Liver (tissue), 8 donors: ENCODE measurements at regions not wholly inside any gene's neighbourhood (a gene's known extent, or its start where the extent isn't known, plus 50 kb on each side); places are given as distances from the start of the nearest gene placed in this dataset.
A peak's percentile ranks its signal among the peaks of the same experiment; 100 is the strongest.

Experiments
- DNase-seq: peaks from one replicate; pipeline ENCODE4 v3.0.0-alpha.2; 2017; ENCODE audit warnings: low spot score
- H3K27ac ChIP-seq, 2 donors: one replicate each; pipeline ENCODE4 v1.7.0; 2013; ENCODE audit warnings: inconsistent platforms in 2 of 2, low read length in 2 of 2, control low read depth in 1 of 2, low read depth in 1 of 2, mild to moderate bottlenecking in 1 of 2
- H3K27me3 ChIP-seq, 4 donors: one replicate each; pipeline versions ENCODE4 v1.6.1 to v1.7.0; 2013; ENCODE audit warnings: low read length in 3 of 4, inconsistent platforms in 1 of 4, mild to moderate bottlenecking in 1 of 4, moderate library complexity in 1 of 4; ENCODE audit not compliant: control insufficient read depth in 4 of 4, insufficient read depth in 4 of 4
- H3K36me3 ChIP-seq, 4 donors: one replicate each; pipeline versions ENCODE4 v1.6.1 to v1.7.0; 2013; ENCODE audit warnings: low read length in 3 of 4, mild to moderate bottlenecking in 3 of 4, low read depth in 1 of 4, moderate library complexity in 1 of 4; ENCODE audit not compliant: control insufficient read depth in 4 of 4, insufficient read depth in 3 of 4
- H3K4me1 ChIP-seq, 4 donors: one replicate each; pipeline versions ENCODE4 v1.6.1 to v1.7.0; 2013; ENCODE audit warnings: low read length in 3 of 4, mild to moderate bottlenecking in 3 of 4, moderate library complexity in 1 of 4; ENCODE audit not compliant: control insufficient read depth in 4 of 4, insufficient read depth in 4 of 4
- H3K4me3 ChIP-seq, 3 donors: one replicate each; pipeline versions ENCODE4 v1.6.1 to v1.7.0; 2013; ENCODE audit warnings: low read length in 3 of 3, control low read depth in 1 of 3, low read depth in 1 of 3, mild to moderate bottlenecking in 1 of 3
- H3K9ac ChIP-seq, 2 donors: one replicate each; pipeline ENCODE4 v1.7.0; 2013; ENCODE audit warnings: low read length in 2 of 2, mild to moderate bottlenecking in 2 of 2, moderate library complexity in 2 of 2, control low read depth in 1 of 2, low read depth in 1 of 2
- H3K9me3 ChIP-seq, 4 donors: one replicate each; pipeline versions ENCODE4 v1.6.1 to v1.7.0; 2013; ENCODE audit warnings: low read length in 3 of 4; ENCODE audit not compliant: control insufficient read depth in 4 of 4
- EGR1 ChIP-seq, 2 donors: IDR thresholded peaks; 2 replicates each; pipeline ENCODE4 v1.6.1; 2016 to 2018; ENCODE audit warnings: antibody characterized with exemption in 2 of 2, low read depth in 2 of 2
- FOXA1 ChIP-seq: IDR thresholded peaks from 2 replicates; pipeline ENCODE4 v1.6.1; 2016; ENCODE audit warnings: antibody characterized with exemption
- FOXA2 ChIP-seq: IDR thresholded peaks from 2 replicates; pipeline ENCODE4 v1.6.1; 2016; ENCODE audit warnings: antibody characterized with exemption
- GABPA ChIP-seq, 2 donors: IDR thresholded peaks in 1 of 2; conservative IDR thresholded peaks in 1 of 2; 2 replicates each; pipeline ENCODE4 v1.6.1; 2016; ENCODE audit warnings: antibody characterized with exemption in 2 of 2, mild to moderate bottlenecking in 1 of 2, moderate library complexity in 1 of 2
- HNF4A ChIP-seq, 2 donors: conservative IDR thresholded peaks; 2 replicates each; pipeline ENCODE4 v1.6.1; 2016; ENCODE audit warnings: antibody characterized with exemption in 2 of 2, mild to moderate bottlenecking in 2 of 2
- HNF4G ChIP-seq: IDR thresholded peaks from 2 replicates; pipeline ENCODE4 v1.6.1; 2016; ENCODE audit warnings: antibody characterized with exemption
- JUND ChIP-seq, 2 donors: IDR thresholded peaks; 2 replicates each; pipeline ENCODE4 v1.6.1; 2016; ENCODE audit warnings: antibody characterized with exemption in 2 of 2
- NR2F2 ChIP-seq: IDR thresholded peaks from 2 replicates; pipeline ENCODE4 v1.6.1; 2016; ENCODE audit warnings: antibody characterized with exemption
- RAD21 ChIP-seq, 2 donors: IDR thresholded peaks; 2 replicates each; pipeline ENCODE4 v1.6.1; 2016; ENCODE audit warnings: antibody characterized with exemption in 2 of 2, mild to moderate bottlenecking in 2 of 2
- RXRA ChIP-seq, 2 donors: IDR thresholded peaks; 2 replicates each; pipeline ENCODE4 v1.6.1; 2017 to 2018; ENCODE audit warnings: antibody characterized with exemption in 2 of 2, mild to moderate bottlenecking in 1 of 2
- SP1 ChIP-seq: IDR thresholded peaks from 2 replicates; pipeline ENCODE4 v1.6.1; 2018; ENCODE audit warnings: antibody characterized with exemption, mild to moderate bottlenecking
- TAF1 ChIP-seq: conservative IDR thresholded peaks from 2 replicates; pipeline ENCODE4 v1.6.1; 2016; ENCODE audit warnings: antibody characterized with exemption, mild to moderate bottlenecking
- YY1 ChIP-seq: IDR thresholded peaks from 2 replicates; pipeline ENCODE4 v1.6.1; 2016; ENCODE audit warnings: antibody characterized with exemption, mild to moderate bottlenecking
- WGBS: extraction: QIAGEN DNeasy Blood & Tissue Kit; methylation state at CpG from one replicate; pipeline ENCODE4 v1.1.7; 2013; 5-methylcytosine and 5-hydroxymethylcytosine counted together
- TF ChIP-seq, protein P1 (sequence below): IDR thresholded peaks from 2 replicates; pipeline ENCODE4 v1.6.1; 2016; ENCODE audit warnings: antibody characterized with exemption
- TF ChIP-seq, protein P2 (sequence below): IDR thresholded peaks from 2 replicates; pipeline ENCODE4 v1.6.1; 2016; ENCODE audit warnings: antibody characterized with exemption, mild to moderate bottlenecking
- TF ChIP-seq, protein P3 (sequence below): IDR thresholded peaks from 2 replicates; pipeline ENCODE4 v1.6.1; 2016; ENCODE audit warnings: antibody characterized with exemption
- TF ChIP-seq, protein P4 (sequence below): fragments of 150-350 bp; IDR thresholded peaks from 2 replicates; pipeline ENCODE4 v1.5.1; 2017; ENCODE audit warnings: improper control_type of control experiment, low read depth, low read length; ENCODE audit not compliant: missing input control
- TF ChIP-seq, protein P5 (sequence below): IDR thresholded peaks from 2 replicates; pipeline ENCODE4 v1.6.1; 2016; ENCODE audit warnings: antibody characterized with exemption
- donor health status: healthy.
- donor health status: healthy.
- donor health status: healthy.
- donor health status: healthy.
- donor health status: healthy.

DNA sequence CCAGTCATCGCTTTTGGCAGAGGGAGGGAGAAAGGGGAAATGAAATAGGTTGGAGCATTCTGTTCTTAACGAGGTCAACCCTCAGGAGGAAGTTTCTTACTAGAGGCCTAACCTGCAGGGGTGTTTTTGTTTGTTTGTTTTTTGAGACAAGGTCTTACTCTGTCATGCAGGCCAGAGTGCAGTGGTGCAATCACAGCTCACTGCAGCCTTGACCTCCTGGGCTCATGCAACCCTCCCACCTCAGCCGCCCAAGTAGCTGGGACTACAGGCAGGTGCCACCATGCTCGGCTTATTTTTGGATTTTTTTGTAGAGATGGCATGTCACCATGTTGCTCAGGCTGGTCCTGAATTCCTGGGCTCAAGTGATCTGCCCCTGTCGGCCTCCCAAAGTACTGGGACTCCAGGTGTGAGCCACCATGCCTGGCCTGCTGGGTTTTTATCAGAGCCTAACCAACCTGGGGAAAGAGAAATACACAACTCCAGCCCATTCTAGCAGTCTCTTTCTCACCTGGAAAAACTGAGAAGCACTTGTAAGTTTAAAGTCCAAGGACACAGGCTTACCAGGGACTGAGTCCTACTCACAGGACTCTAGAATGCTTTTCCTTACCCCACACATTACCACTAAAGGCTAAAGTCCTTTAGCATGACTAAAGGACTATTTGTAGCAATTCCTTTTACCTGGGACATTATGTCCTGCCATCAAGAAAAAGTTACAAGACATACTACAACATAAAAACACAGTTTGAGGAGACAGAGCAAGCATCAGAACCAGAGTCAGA lies 101.0 kb upstream of the EGFR start:
- H3K36me3 ChIP-seq: no peaks in the 10 kb centered on the region
- no peaks in the 10 kb centered on the region for H3K9me3 ChIP-seq
- DNase-seq: no peak
- no peak overlapping the region for H3K4me3 ChIP-seq
- WGBS: 43% methylated on average over 5 of the region's 5 CpGs
- H3K27me3 ChIP-seq: no peaks in the 10 kb centered on the region
- H3K9ac ChIP-seq: no peak overlapping the region
- H3K4me1 ChIP-seq: peaks cover 4 to 25% (median 21%) of the 10 kb centered on the region in 4 donors
- TF ChIP-seq GABPA (IDR thresholded peaks at IDR 0.05 in 1 of 2, conservative IDR thresholded peaks at IDR 0.05 in 1 of 2) (no peak), RAD21 (IDR thresholded peaks at IDR 0.05) (peak in 1 of 2 donors; percentile 40), YY1 (peak; percentile 75), NR2F2 (peak; percentile 57), JUND (IDR thresholded peaks at IDR 0.05) (peak; percentile 16 to 68), TAF1 (no peak), SP1 (peak; percentile 74), RXRA (IDR thresholded peaks at IDR 0.05) (peak; percentile 76 to 90), EGR1 (IDR thresholded peaks at IDR 0.05; ENCODE audit: low read depth in 2 of 2) (no peak), FOXA1 (no peak), FOXA2 (peak; percentile 35), HNF4G (no peak), HNF4A (conservative IDR thresholded peaks at IDR 0.05) (peak; percentile 79 to 87)
- TF ChIP-seq, protein P1, sequence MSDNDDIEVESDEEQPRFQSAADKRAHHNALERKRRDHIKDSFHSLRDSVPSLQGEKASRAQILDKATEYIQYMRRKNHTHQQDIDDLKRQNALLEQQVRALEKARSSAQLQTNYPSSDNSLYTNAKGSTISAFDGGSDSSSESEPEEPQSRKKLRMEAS: peak; percentile 52
- TF ChIP-seq, protein P2, sequence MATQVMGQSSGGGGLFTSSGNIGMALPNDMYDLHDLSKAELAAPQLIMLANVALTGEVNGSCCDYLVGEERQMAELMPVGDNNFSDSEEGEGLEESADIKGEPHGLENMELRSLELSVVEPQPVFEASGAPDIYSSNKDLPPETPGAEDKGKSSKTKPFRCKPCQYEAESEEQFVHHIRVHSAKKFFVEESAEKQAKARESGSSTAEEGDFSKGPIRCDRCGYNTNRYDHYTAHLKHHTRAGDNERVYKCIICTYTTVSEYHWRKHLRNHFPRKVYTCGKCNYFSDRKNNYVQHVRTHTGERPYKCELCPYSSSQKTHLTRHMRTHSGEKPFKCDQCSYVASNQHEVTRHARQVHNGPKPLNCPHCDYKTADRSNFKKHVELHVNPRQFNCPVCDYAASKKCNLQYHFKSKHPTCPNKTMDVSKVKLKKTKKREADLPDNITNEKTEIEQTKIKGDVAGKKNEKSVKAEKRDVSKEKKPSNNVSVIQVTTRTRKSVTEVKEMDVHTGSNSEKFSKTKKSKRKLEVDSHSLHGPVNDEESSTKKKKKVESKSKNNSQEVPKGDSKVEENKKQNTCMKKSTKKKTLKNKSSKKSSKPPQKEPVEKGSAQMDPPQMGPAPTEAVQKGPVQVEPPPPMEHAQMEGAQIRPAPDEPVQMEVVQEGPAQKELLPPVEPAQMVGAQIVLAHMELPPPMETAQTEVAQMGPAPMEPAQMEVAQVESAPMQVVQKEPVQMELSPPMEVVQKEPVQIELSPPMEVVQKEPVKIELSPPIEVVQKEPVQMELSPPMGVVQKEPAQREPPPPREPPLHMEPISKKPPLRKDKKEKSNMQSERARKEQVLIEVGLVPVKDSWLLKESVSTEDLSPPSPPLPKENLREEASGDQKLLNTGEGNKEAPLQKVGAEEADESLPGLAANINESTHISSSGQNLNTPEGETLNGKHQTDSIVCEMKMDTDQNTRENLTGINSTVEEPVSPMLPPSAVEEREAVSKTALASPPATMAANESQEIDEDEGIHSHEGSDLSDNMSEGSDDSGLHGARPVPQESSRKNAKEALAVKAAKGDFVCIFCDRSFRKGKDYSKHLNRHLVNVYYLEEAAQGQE: peak; percentile 65
- TF ChIP-seq, protein P3, sequence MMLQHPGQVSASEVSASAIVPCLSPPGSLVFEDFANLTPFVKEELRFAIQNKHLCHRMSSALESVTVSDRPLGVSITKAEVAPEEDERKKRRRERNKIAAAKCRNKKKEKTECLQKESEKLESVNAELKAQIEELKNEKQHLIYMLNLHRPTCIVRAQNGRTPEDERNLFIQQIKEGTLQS: peak; percentile 26
- TF ChIP-seq, protein P4, sequence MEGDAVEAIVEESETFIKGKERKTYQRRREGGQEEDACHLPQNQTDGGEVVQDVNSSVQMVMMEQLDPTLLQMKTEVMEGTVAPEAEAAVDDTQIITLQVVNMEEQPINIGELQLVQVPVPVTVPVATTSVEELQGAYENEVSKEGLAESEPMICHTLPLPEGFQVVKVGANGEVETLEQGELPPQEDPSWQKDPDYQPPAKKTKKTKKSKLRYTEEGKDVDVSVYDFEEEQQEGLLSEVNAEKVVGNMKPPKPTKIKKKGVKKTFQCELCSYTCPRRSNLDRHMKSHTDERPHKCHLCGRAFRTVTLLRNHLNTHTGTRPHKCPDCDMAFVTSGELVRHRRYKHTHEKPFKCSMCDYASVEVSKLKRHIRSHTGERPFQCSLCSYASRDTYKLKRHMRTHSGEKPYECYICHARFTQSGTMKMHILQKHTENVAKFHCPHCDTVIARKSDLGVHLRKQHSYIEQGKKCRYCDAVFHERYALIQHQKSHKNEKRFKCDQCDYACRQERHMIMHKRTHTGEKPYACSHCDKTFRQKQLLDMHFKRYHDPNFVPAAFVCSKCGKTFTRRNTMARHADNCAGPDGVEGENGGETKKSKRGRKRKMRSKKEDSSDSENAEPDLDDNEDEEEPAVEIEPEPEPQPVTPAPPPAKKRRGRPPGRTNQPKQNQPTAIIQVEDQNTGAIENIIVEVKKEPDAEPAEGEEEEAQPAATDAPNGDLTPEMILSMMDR: no peak
- TF ChIP-seq, protein P5, sequence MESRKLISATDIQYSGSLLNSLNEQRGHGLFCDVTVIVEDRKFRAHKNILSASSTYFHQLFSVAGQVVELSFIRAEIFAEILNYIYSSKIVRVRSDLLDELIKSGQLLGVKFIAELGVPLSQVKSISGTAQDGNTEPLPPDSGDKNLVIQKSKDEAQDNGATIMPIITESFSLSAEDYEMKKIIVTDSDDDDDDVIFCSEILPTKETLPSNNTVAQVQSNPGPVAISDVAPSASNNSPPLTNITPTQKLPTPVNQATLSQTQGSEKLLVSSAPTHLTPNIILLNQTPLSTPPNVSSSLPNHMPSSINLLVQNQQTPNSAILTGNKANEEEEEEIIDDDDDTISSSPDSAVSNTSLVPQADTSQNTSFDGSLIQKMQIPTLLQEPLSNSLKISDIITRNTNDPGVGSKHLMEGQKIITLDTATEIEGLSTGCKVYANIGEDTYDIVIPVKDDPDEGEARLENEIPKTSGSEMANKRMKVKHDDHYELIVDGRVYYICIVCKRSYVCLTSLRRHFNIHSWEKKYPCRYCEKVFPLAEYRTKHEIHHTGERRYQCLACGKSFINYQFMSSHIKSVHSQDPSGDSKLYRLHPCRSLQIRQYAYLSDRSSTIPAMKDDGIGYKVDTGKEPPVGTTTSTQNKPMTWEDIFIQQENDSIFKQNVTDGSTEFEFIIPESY: peak; percentile 23
- H3K27ac ChIP-seq: peak overlapping the region; percentile 71 to 85
